Endothelial cell of umbilical vein (primary cell): ENCODE measurements at regions not wholly inside any gene's neighbourhood (a gene's known extent, or its start where the extent isn't known, plus 50 kb on each side); places are given as distances from the start of the nearest gene placed in this dataset.

Experiments used
- CTCF ChIP-seq, 2 donors: IDR thresholded peaks; 1 replicate in 1 of 2; 2 replicates in 1 of 2; pipeline ENCODE4 v1.5.1; 2011; ENCODE audit warnings: low read length in 2 of 2, mild to moderate bottlenecking in 2 of 2, moderate library complexity in 2 of 2, control low read depth in 1 of 2, inconsistent platforms in 1 of 2, low read depth in 1 of 2; ENCODE audit not compliant: insufficient read depth in 1 of 2; ENCODE audit errors: extremely low read depth in 1 of 2
- EZH2 ChIP-seq: IDR thresholded peaks from 2 replicates; pipeline ENCODE4 v1.6.1; 2012; ENCODE audit warnings: borderline replicate concordance, low read depth, mild to moderate bottlenecking, moderate library complexity, low read length, inconsistent platforms; ENCODE audit not compliant: severe bottlenecking
- JUN ChIP-seq: IDR thresholded peaks from 2 replicates; pipeline ENCODE4 v1.6.1; 2011; ENCODE audit warnings: borderline replicate concordance, low read depth; ENCODE audit not compliant: insufficient read length, insufficient read depth
- POLR2A ChIP-seq: IDR thresholded peaks from 2 replicates; pipeline ENCODE4 v1.6.1; 2012; ENCODE audit warnings: low read depth, mild to moderate bottlenecking, control low read depth, low read length

- TF ChIP-seq EZH2 (no peak), CTCF (IDR thresholded peaks at IDR 0.05; ENCODE audit: extremely low read depth in 1 of 2, insufficient read depth in 1 of 2, low read depth in 1 of 2, low read length in 2 of 2) (no peak), POLR2A (no peak), JUN (no peak)
Measured at GRCh38 chr1:47584249-47584648, 146.4 kb downstream of the FOXD2 start.
